OCI-LY3 (cell line): ENCODE measurements at regions not wholly inside any gene's neighbourhood (a gene's known extent, or its start where the extent isn't known, plus 50 kb on each side); places are given as distances from the start of the nearest gene placed in this dataset.

ENCODE experiments used
- H2AFZ ChIP-seq: fragments of 200-600, 300-600 bp; shearing (Covaris generic); 2 replicates; pipeline ENCODE4 v1.6.0; 2014; ENCODE audit warnings: antibody characterized with exemption, low read depth, low read length
- H3K27ac ChIP-seq: fragments of 200-600, 300-600 bp; sonication (generic); 2 replicates; pipeline ENCODE4 v1.5.1; 2014; ENCODE audit warnings: mild to moderate bottlenecking, low read length, moderate library complexity, mixed read lengths
- H3K27me3 ChIP-seq: fragments of 200-600, 300-600 bp; sonication (generic); 2 replicates; pipeline ENCODE4 v1.6.1; 2014; ENCODE audit warnings: low read depth, low read length, mixed read lengths
- H3K36me3 ChIP-seq: fragments of 200-600, 300-600 bp; sonication (generic); replicated peaks from 2 replicates; pipeline ENCODE3; 2014; ENCODE audit warnings: low read depth, low read length, mixed read lengths
- H3K4me1 ChIP-seq: fragments of 300-600, 200-600 bp; sonication (generic); 2 replicates; pipeline ENCODE4 v1.6.1; 2014; ENCODE audit warnings: low read length, mixed read lengths
- H3K4me2 ChIP-seq: fragments of 200-600, 300-600 bp; sonication (generic); 2 replicates; pipeline ENCODE4 v1.6.1; 2014; ENCODE audit warnings: low read length, mixed read lengths
- H3K4me3 ChIP-seq: fragments of 300-600, 200-600 bp; sonication (generic); 2 replicates; pipeline ENCODE4 v1.5.1; 2014; ENCODE audit warnings: antibody characterized with exemption, mild to moderate bottlenecking, low read length, moderate library complexity
- H3K79me2 ChIP-seq: fragments of 300-600, 200-600 bp; shearing (Covaris generic); 2 replicates; pipeline ENCODE4 v1.6.1; 2014; ENCODE audit warnings: mild to moderate bottlenecking, low read length, mixed read lengths
- H3K9ac ChIP-seq: fragments of 300-600, 200-600 bp; shearing (Covaris generic); 2 replicates; pipeline ENCODE4 v1.6.0; 2014; ENCODE audit warnings: mild to moderate bottlenecking, low read length, moderate library complexity
- H3K9me3 ChIP-seq: fragments of 200-600, 300-600 bp; shearing (Covaris generic); 2 replicates; pipeline ENCODE4 v1.6.1; 2014; ENCODE audit warnings: low read length, mixed read lengths; ENCODE audit not compliant: insufficient read depth
- H4K20me1 ChIP-seq: fragments of 200-600, 300-600 bp; sonication (generic); 2 replicates; pipeline ENCODE4 v1.6.1; 2016; ENCODE audit warnings: low read length, mixed read lengths; ENCODE audit not compliant: insufficient read depth
- EZH2phosphoT487 ChIP-seq: fragments of 200-600 bp; shearing (Covaris generic); IDR thresholded peaks from 2 replicates; pipeline ENCODE4 v1.6.1; 2018; ENCODE audit warnings: antibody characterized with exemption, mixed run types, low read depth
- TF ChIP-seq, protein P1 (sequence below): fragments of 200-600, 300-600 bp; sonication (generic); IDR thresholded peaks from 2 replicates; pipeline ENCODE4 v1.5.1; 2014; ENCODE audit warnings: antibody characterized with exemption, low read length, low read depth

- Histone ChIP-seq H3K4me1 (no peaks in the 10 kb centered on the region), H3K27ac (no peak overlapping the region), H3K9me3 (peaks cover 4% of the 10 kb centered on the region; the same call in 1 of the 2 replicates), H3K9ac (no peak overlapping the region), H3K79me2 (no peaks in the 10 kb centered on the region), H3K4me2 (no peak overlapping the region), H3K36me3 (no peaks in the 10 kb centered on the region), H3K27me3 (no peaks in the 10 kb centered on the region), H4K20me1 (no peaks in the 10 kb centered on the region), H2AFZ (no peak overlapping the region), H3K4me3 (no peak overlapping the region)
- TF ChIP-seq, protein P1, sequence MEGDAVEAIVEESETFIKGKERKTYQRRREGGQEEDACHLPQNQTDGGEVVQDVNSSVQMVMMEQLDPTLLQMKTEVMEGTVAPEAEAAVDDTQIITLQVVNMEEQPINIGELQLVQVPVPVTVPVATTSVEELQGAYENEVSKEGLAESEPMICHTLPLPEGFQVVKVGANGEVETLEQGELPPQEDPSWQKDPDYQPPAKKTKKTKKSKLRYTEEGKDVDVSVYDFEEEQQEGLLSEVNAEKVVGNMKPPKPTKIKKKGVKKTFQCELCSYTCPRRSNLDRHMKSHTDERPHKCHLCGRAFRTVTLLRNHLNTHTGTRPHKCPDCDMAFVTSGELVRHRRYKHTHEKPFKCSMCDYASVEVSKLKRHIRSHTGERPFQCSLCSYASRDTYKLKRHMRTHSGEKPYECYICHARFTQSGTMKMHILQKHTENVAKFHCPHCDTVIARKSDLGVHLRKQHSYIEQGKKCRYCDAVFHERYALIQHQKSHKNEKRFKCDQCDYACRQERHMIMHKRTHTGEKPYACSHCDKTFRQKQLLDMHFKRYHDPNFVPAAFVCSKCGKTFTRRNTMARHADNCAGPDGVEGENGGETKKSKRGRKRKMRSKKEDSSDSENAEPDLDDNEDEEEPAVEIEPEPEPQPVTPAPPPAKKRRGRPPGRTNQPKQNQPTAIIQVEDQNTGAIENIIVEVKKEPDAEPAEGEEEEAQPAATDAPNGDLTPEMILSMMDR, result no peak
- no peak for TF ChIP-seq EZH2phosphoT487
These were observed 724.3 kb downstream of the TBC1D22A start for GRCh38 chr22:47486569-47487312.

GRCh38 chr22:47484960-47485569 is 722.6 kb downstream of the TBC1D22A start:
- H3K4me2 ChIP-seq, result no peak overlapping the region
- no peaks in the 10 kb centered on the region for H4K20me1 ChIP-seq
- H3K27me3 ChIP-seq, result no peaks in the 10 kb centered on the region
- H3K27ac ChIP-seq, result no peak overlapping the region
- no peak overlapping the region for H2AFZ ChIP-seq
- TF ChIP-seq EZH2phosphoT487, result no peak
- TF ChIP-seq, protein P1, result no peak
- peaks cover 4% of the 10 kb centered on the region; the same call in 1 of the 2 replicates for H3K9me3 ChIP-seq
- H3K4me3 ChIP-seq, result no peak overlapping the region
- no peaks in the 10 kb centered on the region for H3K36me3 ChIP-seq
- H3K4me1 ChIP-seq, result no peaks in the 10 kb centered on the region
- no peaks in the 10 kb centered on the region for H3K79me2 ChIP-seq
- no peak overlapping the region for H3K9ac ChIP-seq

DNA sequence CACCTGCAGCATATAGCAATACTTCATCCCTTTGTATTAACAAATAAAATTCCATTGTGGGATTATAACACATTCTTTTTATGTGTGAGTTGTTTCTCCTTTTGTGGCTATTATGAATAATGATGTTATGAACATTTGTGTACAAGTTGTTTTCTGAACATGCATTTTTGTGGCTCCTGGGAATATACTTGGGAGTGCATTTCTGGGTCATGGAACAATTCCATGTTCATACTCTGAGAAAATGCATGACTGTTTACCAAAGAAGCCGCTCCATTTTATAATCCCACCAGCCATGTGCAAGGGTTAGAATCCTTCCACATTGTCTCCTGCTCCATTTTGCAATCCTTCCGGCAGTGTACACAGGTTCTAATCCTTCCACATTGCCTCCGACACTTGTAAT is 713.8 kb downstream of the TBC1D22A start:
- Histone ChIP-seq H3K4me1 (no peaks in the 10 kb centered on the region), H3K4me2 (no peak overlapping the region), H3K4me3 (no peak overlapping the region)

DNA sequence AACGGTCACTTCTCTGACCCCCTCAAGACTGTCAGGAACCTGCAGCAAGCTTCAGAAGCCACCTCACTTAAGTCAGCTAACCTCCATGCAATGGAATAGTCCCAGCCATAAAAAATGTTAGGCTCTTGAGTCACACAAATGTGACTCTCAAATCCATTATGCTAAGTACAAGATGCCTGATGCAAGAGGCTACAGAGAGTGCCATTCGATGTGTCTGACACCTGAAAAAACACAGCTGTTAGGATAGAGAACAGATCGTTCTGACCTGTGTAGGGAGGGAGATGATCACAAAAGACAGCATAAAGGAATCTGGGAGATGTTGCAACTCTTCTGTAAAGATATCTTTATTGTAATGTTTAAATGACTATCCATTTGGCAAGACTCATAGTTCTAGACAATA is 712.4 kb downstream of the TBC1D22A start:
- H4K20me1 ChIP-seq, result no peaks in the 10 kb centered on the region
- no peaks in the 10 kb centered on the region for H3K9me3 ChIP-seq
- H2AFZ ChIP-seq, result no peak overlapping the region
- no peak overlapping the region for H3K4me2 ChIP-seq
- no peak overlapping the region for H3K27ac ChIP-seq
- no peaks in the 10 kb centered on the region for H3K4me1 ChIP-seq
- TF ChIP-seq, protein P1, result no peak
- TF ChIP-seq EZH2phosphoT487, result no peak
- no peaks in the 10 kb centered on the region; the same call in 1 of the 2 replicates for H3K27me3 ChIP-seq
- H3K4me3 ChIP-seq, result no peak overlapping the region
- H3K36me3 ChIP-seq, result no peaks in the 10 kb centered on the region
- no peaks in the 10 kb centered on the region for H3K79me2 ChIP-seq
- H3K9ac ChIP-seq, result no peak overlapping the region

More for the DNA sequence above, 713.8 kb downstream of the TBC1D22A start:
- no peaks in the 10 kb centered on the region for H3K9me3 ChIP-seq
- no peaks in the 10 kb centered on the region for H3K36me3 ChIP-seq
- no peaks in the 10 kb centered on the region for H4K20me1 ChIP-seq
- no peaks in the 10 kb centered on the region for H3K79me2 ChIP-seq
- H3K9ac ChIP-seq, result no peak overlapping the region
- no peak for TF ChIP-seq EZH2phosphoT487
- TF ChIP-seq, protein P1, result no peak
- no peak overlapping the region for H2AFZ ChIP-seq
- no peak overlapping the region for H3K27ac ChIP-seq
- no peaks in the 10 kb centered on the region; the same call in 1 of the 2 replicates for H3K27me3 ChIP-seq
